ENCODE measurements at regions not wholly inside any gene's neighbourhood (a gene's known extent, or its start where the extent isn't known, plus 50 kb on each side); places are given as distances from the start of the nearest gene placed in this dataset.
"Not testable (repeated sequence)": the region's sequence is repeated elsewhere in the genome, so short reads cannot be mapped to it uniquely, and the experiment has no call there.

DNA sequence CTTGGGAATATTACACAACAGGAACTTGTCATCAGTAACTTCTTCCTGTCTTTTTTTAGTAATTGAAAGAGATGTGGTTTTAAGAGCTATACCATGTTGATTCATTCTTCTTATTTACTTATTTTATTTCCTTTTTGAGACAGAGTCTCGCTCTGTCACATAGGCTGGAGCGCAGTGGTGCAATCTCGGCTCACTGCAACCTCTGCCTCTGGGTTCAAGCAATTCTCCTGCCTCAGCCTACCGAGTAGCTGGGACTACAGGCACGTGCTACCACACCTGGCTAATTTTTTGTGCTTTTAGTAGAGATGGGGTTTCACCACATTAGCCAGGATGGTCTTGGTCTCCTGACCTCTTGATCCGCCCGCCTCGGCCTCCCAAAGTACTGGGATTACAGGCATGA lies 1326.6 kb downstream of the DSC3 start:
- H3K9me3 ChIP-seq (ENCODE audit: control insufficient read depth in 1 of 2, low read length in 2 of 2); H3K4me3 Mint-ChIP-seq; intact Hi-C loops (cut with micrococcal nuclease); H3K27me3 Mint-ChIP-seq; H3K4me3 ChIP-seq (ENCODE audit: low read length in 2 of 2); H3K27ac Mint-ChIP-seq; POLR2A ChIA-PET (ENCODE audit: partially characterized antibody); CTCF ChIA-PET (ENCODE audit: partially characterized antibody); H3K36me3 ChIP-seq (ENCODE audit: insufficient read depth, low read length); H3K27ac ChIP-seq (ENCODE audit: low read depth, low read length); H3K27me3 ChIP-seq (ENCODE audit: insufficient read depth, low read length); H3K36me3 Mint-ChIP-seq; H3K4me1 Mint-ChIP-seq; DNase-seq; H3K4me1 ChIP-seq (ENCODE audit: insufficient read depth, low read length): not testable (repeated sequence)
- H3K9me3 Mint-ChIP-seq, result peaks cover 2 to 28% (median 16%) of the 10 kb centered on the region in 8 donors

DNA sequence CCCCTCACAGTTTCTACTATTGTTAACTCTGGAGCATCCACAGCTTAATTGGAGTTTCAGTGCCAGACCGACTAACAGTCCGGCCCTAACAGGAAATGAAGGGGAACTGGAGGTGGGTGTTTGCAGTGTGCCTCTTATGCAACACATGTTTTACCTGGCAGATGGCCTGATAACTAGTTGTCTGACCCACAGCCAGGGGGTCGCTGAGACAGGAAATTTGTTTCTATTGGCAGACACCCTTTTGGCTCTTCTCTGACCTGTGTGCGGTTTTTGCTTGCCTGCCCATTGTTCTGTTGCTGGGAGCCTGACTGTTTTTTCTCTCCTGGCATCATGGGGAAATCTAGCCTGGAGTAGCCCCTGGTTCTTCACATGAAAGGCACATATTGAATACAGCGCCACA lies 1329.8 kb downstream of the DSC3 start:
- Mint-ChIP-seq H3K36me3 (no peaks in the 10 kb centered on the region), H3K27me3 (no peaks in the 10 kb centered on the region), H3K4me3 (no peak overlapping the region), H3K4me1 (no peaks in the 10 kb centered on the region), H3K27ac (no peak overlapping the region), H3K9me3 (peaks cover 0 to 27% (median 11%) of the 10 kb centered on the region in 8 donors)
- H3K36me3 ChIP-seq (ENCODE audit: insufficient read depth, low read length), result no peaks in the 10 kb centered on the region
- intact Hi-C loops (cut with micrococcal nuclease), result no loop called here
- H3K4me1 ChIP-seq (ENCODE audit: insufficient read depth, low read length), result no peaks in the 10 kb centered on the region
- ChIA-PET POLR2A (ENCODE audit: partially characterized antibody) (no interaction called here), CTCF (ENCODE audit: partially characterized antibody) (no interaction called here)
- no peak overlapping the region for H3K27ac ChIP-seq (ENCODE audit: low read depth, low read length)
- no peak overlapping the region for H3K4me3 ChIP-seq (ENCODE audit: low read length in 2 of 2)
- DNase-seq, result no peak
- H3K27me3 ChIP-seq (ENCODE audit: insufficient read depth, low read length), result no peaks in the 10 kb centered on the region
- H3K9me3 ChIP-seq (ENCODE audit: control insufficient read depth in 1 of 2, low read length in 2 of 2), result no peaks in the 10 kb centered on the region

DNA sequence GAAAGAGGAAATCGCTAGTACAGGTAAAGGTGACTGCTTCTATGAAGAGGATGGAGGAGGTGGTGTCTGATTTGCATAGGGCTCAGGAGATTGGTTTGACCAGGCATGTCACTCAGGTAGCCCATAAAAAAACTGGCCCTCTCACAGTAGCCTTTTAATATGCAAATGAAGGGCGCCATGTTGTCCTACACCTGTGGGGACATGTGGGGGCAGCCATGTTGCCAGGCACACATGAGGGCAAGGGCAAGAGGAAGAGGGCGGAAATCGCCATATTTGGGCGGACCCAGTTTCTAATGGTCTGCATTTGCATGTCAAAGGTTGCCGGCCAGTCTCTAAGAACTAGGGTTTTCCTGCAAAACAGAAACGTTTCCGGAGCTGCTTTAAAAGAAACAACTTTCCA lies 1330.6 kb downstream of the DSC3 start:
- Histone ChIP-seq H3K9me3 (ENCODE audit: control insufficient read depth in 1 of 2, low read length in 2 of 2) (no peaks in the 10 kb centered on the region), H3K27ac (ENCODE audit: low read depth, low read length) (no peak overlapping the region), H3K36me3 (ENCODE audit: insufficient read depth, low read length) (no peaks in the 10 kb centered on the region), H3K27me3 (ENCODE audit: insufficient read depth, low read length) (no peaks in the 10 kb centered on the region), H3K4me1 (ENCODE audit: insufficient read depth, low read length) (no peaks in the 10 kb centered on the region), H3K4me3 (ENCODE audit: low read length in 2 of 2) (no peak overlapping the region)
- no peak for DNase-seq
- Mint-ChIP-seq H3K36me3 (no peaks in the 10 kb centered on the region), H3K9me3 (peaks cover 0 to 33% (median 15%) of the 10 kb centered on the region in 8 donors), H3K27ac (no peak overlapping the region), H3K4me3 (no peak overlapping the region), H3K27me3 (no peaks in the 10 kb centered on the region), H3K4me1 (no peaks in the 10 kb centered on the region)
- ChIA-PET POLR2A (ENCODE audit: partially characterized antibody) (no interaction called here), CTCF (ENCODE audit: partially characterized antibody) (no interaction called here)
- intact Hi-C loops (cut with micrococcal nuclease), result no loop called here

DNA sequence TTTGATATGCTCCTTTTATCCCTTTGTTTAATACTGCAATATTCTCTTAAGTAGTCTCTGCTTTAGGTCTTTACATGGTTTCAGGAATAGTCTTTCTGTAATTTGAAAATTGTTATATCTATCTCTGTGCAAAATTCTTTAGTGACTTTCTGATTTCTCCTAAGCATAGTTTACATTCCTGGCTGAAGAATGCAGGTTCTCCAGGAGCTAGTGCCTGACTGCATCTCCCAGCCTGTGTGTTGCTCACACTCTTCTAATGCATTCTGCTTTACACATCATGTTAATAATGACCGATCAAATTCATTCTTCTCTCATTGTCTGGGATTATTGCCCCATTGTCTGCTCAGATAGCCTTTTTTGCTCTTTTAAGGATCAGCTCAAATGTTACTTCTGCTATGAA lies 1349.2 kb downstream of the DSC3 start:
- H3K36me3 ChIP-seq (ENCODE audit: insufficient read depth, low read length), result no peaks in the 10 kb centered on the region
- intact Hi-C loops (cut with micrococcal nuclease), result no loop called here
- Mint-ChIP-seq H3K9me3 (peaks cover 0 to 37% (median 16%) of the 10 kb centered on the region in 8 donors), H3K4me1 (no peaks in the 10 kb centered on the region), H3K4me3 (no peak overlapping the region), H3K36me3 (no peaks in the 10 kb centered on the region), H3K27ac (no peak overlapping the region), H3K27me3 (no peaks in the 10 kb centered on the region)
- no peak overlapping the region for H3K4me3 ChIP-seq (ENCODE audit: low read length in 2 of 2)
- H3K9me3 ChIP-seq (ENCODE audit: control insufficient read depth in 1 of 2, low read length in 2 of 2), result no peaks in the 10 kb centered on the region
- H3K27ac ChIP-seq (ENCODE audit: low read depth, low read length), result no peak overlapping the region
- no peak for DNase-seq
- H3K27me3 ChIP-seq (ENCODE audit: insufficient read depth, low read length), result no peaks in the 10 kb centered on the region
- POLR2A ChIA-PET (ENCODE audit: partially characterized antibody), result no interaction called here
- no peaks in the 10 kb centered on the region for H3K4me1 ChIP-seq (ENCODE audit: insufficient read depth, low read length)
- CTCF ChIA-PET (ENCODE audit: partially characterized antibody), result no interaction called here

- H3K27ac Mint-ChIP-seq, result no peak overlapping the region
- POLR2A ChIA-PET (ENCODE audit: partially characterized antibody), result no interaction called here
- CTCF ChIA-PET (ENCODE audit: partially characterized antibody), result no interaction called here
These were observed 1361.0 kb downstream of the DSC3 start for GRCh38 chr18:29681578-29681977.

GRCh38 chr18:29664278-29665036 lies 1378.1 kb downstream of the DSC3 start:
- ChIA-PET CTCF (ENCODE audit: partially characterized antibody) (no interaction called here), POLR2A (ENCODE audit: partially characterized antibody) (no interaction called here)
- H3K27me3 ChIP-seq (ENCODE audit: insufficient read depth, low read length), result no peaks in the 10 kb centered on the region
- H3K9me3 Mint-ChIP-seq, result peaks cover 0 to 14% (median 6%) of the 10 kb centered on the region in 8 donors
- no peak for DNase-seq
- intact Hi-C loops (cut with micrococcal nuclease), result no loop called here
- H3K27ac Mint-ChIP-seq, result no peak overlapping the region
- no peaks in the 10 kb centered on the region for H3K4me1 Mint-ChIP-seq
- H3K4me3 ChIP-seq (ENCODE audit: low read length in 2 of 2), result no peak overlapping the region
- H3K36me3 ChIP-seq (ENCODE audit: insufficient read depth, low read length), result no peaks in the 10 kb centered on the region
- no peaks in the 10 kb centered on the region for H3K9me3 ChIP-seq (ENCODE audit: control insufficient read depth in 1 of 2, low read length in 2 of 2)
- no peaks in the 10 kb centered on the region for H3K27me3 Mint-ChIP-seq
- no peaks in the 10 kb centered on the region for H3K36me3 Mint-ChIP-seq
- no peaks in the 10 kb centered on the region for H3K4me1 ChIP-seq (ENCODE audit: insufficient read depth, low read length)
- no peak overlapping the region for H3K4me3 Mint-ChIP-seq
- no peak overlapping the region for H3K27ac ChIP-seq (ENCODE audit: low read depth, low read length)

More at GRCh38 chr18:29681578-29681977, 1361.0 kb downstream of the DSC3 start:
- no peaks in the 10 kb centered on the region for H3K27me3 ChIP-seq (ENCODE audit: insufficient read depth, low read length)
- no peak overlapping the region for H3K27ac ChIP-seq (ENCODE audit: low read depth, low read length)
- DNase-seq, result no peak
- Mint-ChIP-seq H3K4me1 (no peaks in the 10 kb centered on the region), H3K36me3 (no peaks in the 10 kb centered on the region), H3K4me3 (no peak overlapping the region), H3K9me3 (peaks cover 0 to 40% (median 15%) of the 10 kb centered on the region in 8 donors), H3K27me3 (no peaks in the 10 kb centered on the region)
- no peaks in the 10 kb centered on the region for H3K36me3 ChIP-seq (ENCODE audit: insufficient read depth, low read length)
- H3K4me3 ChIP-seq (ENCODE audit: low read length in 2 of 2), result no peak overlapping the region
- intact Hi-C loops (cut with micrococcal nuclease), result no loop called here
- no peaks in the 10 kb centered on the region for H3K4me1 ChIP-seq (ENCODE audit: insufficient read depth, low read length)
- peaks cover 0 to 5% of the 10 kb centered on the region in 2 donors for H3K9me3 ChIP-seq (ENCODE audit: control insufficient read depth in 1 of 2, low read length in 2 of 2)

GRCh38 chr18:29661924-29662323 lies 1380.6 kb downstream of the DSC3 start:
- H3K4me1 Mint-ChIP-seq, result no peaks in the 10 kb centered on the region
- H3K9me3 Mint-ChIP-seq, result peaks cover 0 to 28% (median 5%) of the 10 kb centered on the region in 8 donors
- H3K27me3 ChIP-seq (ENCODE audit: insufficient read depth, low read length), result no peaks in the 10 kb centered on the region
- ChIA-PET CTCF (ENCODE audit: partially characterized antibody) (no interaction called here), POLR2A (ENCODE audit: partially characterized antibody) (no interaction called here)
- H3K27ac ChIP-seq (ENCODE audit: low read depth, low read length), result no peak overlapping the region
- no peaks in the 10 kb centered on the region for H3K4me1 ChIP-seq (ENCODE audit: insufficient read depth, low read length)
- no peak overlapping the region for H3K4me3 ChIP-seq (ENCODE audit: low read length in 2 of 2)
- no peaks in the 10 kb centered on the region for H3K36me3 ChIP-seq (ENCODE audit: insufficient read depth, low read length)
- no peak for DNase-seq
- H3K9me3 ChIP-seq (ENCODE audit: control insufficient read depth in 1 of 2, low read length in 2 of 2), result no peaks in the 10 kb centered on the region
- no peak overlapping the region for H3K4me3 Mint-ChIP-seq
- intact Hi-C loops (cut with micrococcal nuclease), result no loop called here
- H3K27ac Mint-ChIP-seq, result no peak overlapping the region
- H3K36me3 Mint-ChIP-seq, result no peaks in the 10 kb centered on the region
- H3K27me3 Mint-ChIP-seq, result no peaks in the 10 kb centered on the region

GRCh38 chr18:29660777-29661176 lies 1381.8 kb downstream of the DSC3 start:
- Histone ChIP-seq H3K36me3 (ENCODE audit: insufficient read depth, low read length) (no peaks in the 10 kb centered on the region), H3K27ac (ENCODE audit: low read depth, low read length) (no peak overlapping the region), H3K4me3 (ENCODE audit: low read length in 2 of 2) (no peak overlapping the region), H3K9me3 (ENCODE audit: control insufficient read depth in 1 of 2, low read length in 2 of 2) (no peaks in the 10 kb centered on the region), H3K4me1 (ENCODE audit: insufficient read depth, low read length) (no peaks in the 10 kb centered on the region), H3K27me3 (ENCODE audit: insufficient read depth, low read length) (no peaks in the 10 kb centered on the region)
- no peak overlapping the region for H3K4me3 Mint-ChIP-seq
- H3K36me3 Mint-ChIP-seq, result no peaks in the 10 kb centered on the region
- H3K27me3 Mint-ChIP-seq, result no peaks in the 10 kb centered on the region
- no peak for DNase-seq
- peaks cover 0 to 32% (median 7%) of the 10 kb centered on the region in 8 donors for H3K9me3 Mint-ChIP-seq
- intact Hi-C loops (cut with micrococcal nuclease), result no loop called here
- no peak overlapping the region for H3K27ac Mint-ChIP-seq
- ChIA-PET CTCF (ENCODE audit: partially characterized antibody) (no interaction called here), POLR2A (ENCODE audit: partially characterized antibody) (no interaction called here)
- H3K4me1 Mint-ChIP-seq, result no peaks in the 10 kb centered on the region

Measured in CD4-positive, alpha-beta memory T cell (primary cell).